Peyer's patch (tissue), 4 donors: ENCODE measurements at regions not wholly inside any gene's neighbourhood (a gene's known extent, or its start where the extent isn't known, plus 50 kb on each side); places are given as distances from the start of the nearest gene placed in this dataset.

Experiments
- DNase-seq, 3 donors: peaks; one replicate each; pipeline ENCODE4 v3.0.0-alpha.2; 2017 to 2019
- H3K27ac ChIP-seq, 4 donors: fragments of 200-600 bp; sonication (generic); one replicate each; pipeline ENCODE4 v1.5.1; 2016 to 2019
- H3K27me3 ChIP-seq, 2 donors: fragments of 200-600 bp; sonication (generic); one replicate each; pipeline ENCODE4 v1.5.1; 2019
- H3K36me3 ChIP-seq, 3 donors: fragments of 200-600 bp; sonication (generic); one replicate each; pipeline ENCODE4 v1.5.1; 2016 to 2019
- H3K4me1 ChIP-seq, 4 donors: fragments of 200-600 bp; sonication (generic); one replicate each; pipeline ENCODE4 v1.5.1; 2016 to 2019
- H3K4me3 ChIP-seq, 4 donors: fragments of 200-600 bp; sonication (generic); 1 replicate in 3 of 4; 2 replicates in 1 of 4; pipeline ENCODE4 v1.5.1; 2016 to 2019; ENCODE audit warnings: mild to moderate bottlenecking in 1 of 4
- H3K9me3 ChIP-seq, 4 donors: fragments of 200-600 bp; sonication (generic); one replicate each; pipeline ENCODE4 v1.5.1; 2016 to 2019; ENCODE audit warnings: mild to moderate bottlenecking in 1 of 4
- CTCF ChIP-seq, 6 experiments: fragments of 450-650 bp in 4 of 6; fragments of 200-600 bp in 2 of 6; sonication (generic) in 1 of 6; IDR thresholded peaks; one replicate each; pipeline ENCODE4 v1.5.1; 2017 to 2019; ENCODE audit warnings: antibody characterized with exemption in 6 of 6, mild to moderate bottlenecking in 3 of 6, moderate library complexity in 1 of 6
- POLR2A ChIP-seq, 2 donors: fragments of 450-650 bp; IDR thresholded peaks; one replicate each; pipeline ENCODE4 v1.5.1; 2017; ENCODE audit warnings: antibody characterized with exemption in 2 of 2, mild to moderate bottlenecking in 2 of 2, moderate library complexity in 2 of 2

- no peaks in the 10 kb centered on the region for H3K36me3 ChIP-seq
- no peak overlapping the region for H3K4me3 ChIP-seq
- TF ChIP-seq CTCF (IDR thresholded peaks at IDR 0.05) (no peak), POLR2A (IDR thresholded peaks at IDR 0.05) (no peak)
Observed at GRCh38 chr6:90795078-90795477, 208.2 kb upstream of the MAP3K7 start.

GRCh38 chr6:90793771-90794170 is 206.9 kb upstream of the MAP3K7 start:
- no peak overlapping the region for H3K27ac ChIP-seq
- TF ChIP-seq POLR2A (IDR thresholded peaks at IDR 0.05) (no peak), CTCF (IDR thresholded peaks at IDR 0.05) (no peak)

More at GRCh38 chr6:90795078-90795477, 208.2 kb upstream of the MAP3K7 start:
- Histone ChIP-seq H3K27me3 (no peaks in the 10 kb centered on the region), H3K27ac (no peak overlapping the region), H3K4me1 (no peaks in the 10 kb centered on the region), H3K9me3 (no peaks in the 10 kb centered on the region)
- DNase-seq = no peak

GRCh38 chr6:90790696-90791095 is 203.8 kb upstream of the MAP3K7 start:
- no peak overlapping the region for H3K4me3 ChIP-seq
- DNase-seq = no peak
- H3K27me3 ChIP-seq = no peaks in the 10 kb centered on the region
- no peaks in the 10 kb centered on the region for H3K36me3 ChIP-seq
- no peaks in the 10 kb centered on the region for H3K9me3 ChIP-seq
- H3K27ac ChIP-seq = no peak overlapping the region
- H3K4me1 ChIP-seq = no peaks in the 10 kb centered on the region
- TF ChIP-seq POLR2A (IDR thresholded peaks at IDR 0.05) (no peak), CTCF (IDR thresholded peaks at IDR 0.05) (no peak)

More at GRCh38 chr6:90793771-90794170, 206.9 kb upstream of the MAP3K7 start:
- H3K36me3 ChIP-seq = no peaks in the 10 kb centered on the region
- DNase-seq = no peak
- H3K27me3 ChIP-seq = no peaks in the 10 kb centered on the region
- H3K9me3 ChIP-seq = no peaks in the 10 kb centered on the region
- no peak overlapping the region for H3K4me3 ChIP-seq
- H3K4me1 ChIP-seq = no peaks in the 10 kb centered on the region

GRCh38 chr6:90790058-90790457 is 203.2 kb upstream of the MAP3K7 start:
- no peak overlapping the region for H3K27ac ChIP-seq
- no peaks in the 10 kb centered on the region for H3K27me3 ChIP-seq
- no peaks in the 10 kb centered on the region for H3K9me3 ChIP-seq
- DNase-seq = no peak
- TF ChIP-seq POLR2A (IDR thresholded peaks at IDR 0.05) (no peak), CTCF (IDR thresholded peaks at IDR 0.05) (no peak)
- no peaks in the 10 kb centered on the region for H3K4me1 ChIP-seq
- no peak overlapping the region for H3K4me3 ChIP-seq
- H3K36me3 ChIP-seq = no peaks in the 10 kb centered on the region

GRCh38 chr6:90788781-90789180 is 201.9 kb upstream of the MAP3K7 start:
- Histone ChIP-seq H3K4me3 (no peak overlapping the region), H3K36me3 (no peaks in the 10 kb centered on the region), H3K27ac (no peak overlapping the region), H3K4me1 (no peaks in the 10 kb centered on the region), H3K27me3 (no peaks in the 10 kb centered on the region), H3K9me3 (no peaks in the 10 kb centered on the region)
- TF ChIP-seq CTCF (IDR thresholded peaks at IDR 0.05) (no peak), POLR2A (IDR thresholded peaks at IDR 0.05) (no peak)
- no peak for DNase-seq

GRCh38 chr6:90787446-90787845 is 200.6 kb upstream of the MAP3K7 start:
- Histone ChIP-seq H3K4me1 (no peaks in the 10 kb centered on the region), H3K27ac (no peak overlapping the region), H3K36me3 (no peaks in the 10 kb centered on the region), H3K4me3 (no peak overlapping the region), H3K9me3 (no peaks in the 10 kb centered on the region), H3K27me3 (no peaks in the 10 kb centered on the region)
- no peak for TF ChIP-seq POLR2A (IDR thresholded peaks at IDR 0.05)
- no peak for TF ChIP-seq CTCF (IDR thresholded peaks at IDR 0.05)
- no peak for DNase-seq
